HG03565 (cell line): ENCODE measurements at regions not wholly inside any gene's neighbourhood (a gene's known extent, or its start where the extent isn't known, plus 50 kb on each side); places are given as distances from the start of the nearest gene placed in this dataset.

Experiments
- ATAC-seq: cut with Tn5 transposase; IDR thresholded peaks from one replicate; pipeline ENCODE4 v1.9.1; 2021; ENCODE audit warnings: mild to moderate bottlenecking, moderate library complexity; ENCODE audit not compliant: unreplicated experiment

DNA sequence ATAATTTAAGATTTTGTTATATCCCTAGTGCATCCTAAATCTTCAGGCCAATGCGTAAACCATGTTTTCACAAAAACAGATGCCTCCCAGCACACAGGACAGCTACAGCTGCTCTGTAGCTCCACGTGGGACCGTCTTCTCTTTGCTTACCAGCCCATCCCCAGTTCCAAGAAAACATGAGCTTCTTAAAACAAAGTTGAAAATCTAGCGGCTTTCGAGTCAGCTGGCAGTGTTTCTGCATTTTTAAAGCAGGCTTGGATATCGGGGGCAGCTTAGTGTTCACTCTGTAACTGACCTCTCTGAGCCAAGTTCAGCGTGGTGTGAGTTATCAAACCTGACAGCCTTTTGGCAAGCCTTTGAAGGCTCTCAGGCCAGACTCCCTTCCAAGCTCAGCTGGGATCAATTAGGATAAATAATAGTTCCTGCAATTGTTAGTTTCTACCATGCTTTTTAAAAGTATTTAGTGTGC is 881.5 kb downstream of the LTN1 start:
- no peak for ATAC-seq

- ATAC-seq = no peak
Observed at GRCh38 chr21:28110716-28111115, 882.0 kb downstream of the LTN1 start.

DNA sequence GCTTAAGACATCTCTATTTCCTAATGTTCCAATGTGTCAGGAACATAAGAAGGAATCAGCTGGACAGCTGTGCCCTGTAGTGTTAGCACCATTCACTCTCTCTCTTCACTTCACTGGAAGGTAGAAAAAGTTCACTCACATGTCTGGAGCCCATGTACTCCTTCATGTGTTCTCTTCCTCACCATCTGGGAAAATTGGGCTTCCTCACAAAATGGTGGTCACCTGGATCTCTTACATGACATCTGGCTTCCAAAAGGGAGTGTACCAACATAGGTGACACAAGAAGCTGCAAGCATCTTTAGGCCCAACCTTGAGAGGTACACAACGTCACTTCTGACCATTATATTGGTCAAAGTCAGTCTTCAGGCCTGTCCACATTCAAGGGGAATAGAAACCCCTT is 882.6 kb downstream of the LTN1 start:
- no peak for ATAC-seq

- no peak for ATAC-seq
Observed at GRCh38 chr21:28106370-28106890, 886.2 kb downstream of the LTN1 start.

GRCh38 chr21:28104346-28104745 is 888.3 kb downstream of the LTN1 start:
- no peak for ATAC-seq

GRCh38 chr21:28100366-28100765 is 892.3 kb downstream of the LTN1 start:
- ATAC-seq = no peak

- no peak for ATAC-seq
Observed at GRCh38 chr21:28099001-28099705, 893.5 kb downstream of the LTN1 start.

GRCh38 chr21:28091466-28091865 is 901.2 kb downstream of the LTN1 start:
- ATAC-seq = no peak

DNA sequence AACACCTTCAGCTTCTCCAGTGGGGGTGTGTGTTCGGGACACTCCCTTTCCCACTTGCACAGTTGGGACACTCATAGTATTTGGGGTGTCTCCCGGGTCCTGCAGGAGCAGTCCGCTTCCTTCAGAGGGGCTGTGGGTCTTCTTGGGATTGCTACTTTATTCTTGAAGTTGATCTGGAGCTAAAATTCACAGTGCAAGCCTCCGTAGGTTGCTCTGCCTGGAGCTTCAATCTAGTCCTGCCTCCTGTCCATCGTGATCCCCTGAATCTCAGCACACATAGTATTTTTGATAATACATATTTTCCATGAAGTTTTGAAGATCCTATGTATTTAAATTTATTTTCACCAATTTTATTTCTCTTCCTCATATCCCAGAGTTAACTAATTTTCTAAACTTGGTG is 902.1 kb downstream of the LTN1 start:
- ATAC-seq = no peak

- no peak for ATAC-seq
Observed at GRCh38 chr21:28089599-28090441, 902.9 kb downstream of the LTN1 start.

GRCh38 chr21:28086861-28087581 is 905.7 kb downstream of the LTN1 start:
- ATAC-seq = no peak

- ATAC-seq = no peak
Observed at GRCh38 chr21:28084951-28085350, 907.7 kb downstream of the LTN1 start.

DNA sequence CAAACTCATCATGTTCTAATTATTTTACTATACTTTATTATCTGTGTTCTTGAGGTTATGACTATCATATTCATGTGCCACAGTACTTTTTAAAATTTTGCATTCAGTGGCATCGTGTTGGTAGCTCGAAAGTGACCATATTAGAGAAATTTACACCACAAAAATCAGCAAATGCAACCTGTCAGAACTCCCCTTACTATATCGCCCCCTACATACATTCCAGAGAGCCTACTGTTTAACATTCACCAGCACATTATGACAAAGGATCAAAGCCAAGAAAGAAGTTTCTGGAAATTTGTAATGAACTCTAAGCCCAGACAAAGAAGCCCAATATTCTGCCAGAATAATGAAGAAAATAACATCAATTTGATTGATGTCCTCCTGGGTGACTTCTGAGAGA is 909.3 kb downstream of the LTN1 start:
- no peak for ATAC-seq

DNA sequence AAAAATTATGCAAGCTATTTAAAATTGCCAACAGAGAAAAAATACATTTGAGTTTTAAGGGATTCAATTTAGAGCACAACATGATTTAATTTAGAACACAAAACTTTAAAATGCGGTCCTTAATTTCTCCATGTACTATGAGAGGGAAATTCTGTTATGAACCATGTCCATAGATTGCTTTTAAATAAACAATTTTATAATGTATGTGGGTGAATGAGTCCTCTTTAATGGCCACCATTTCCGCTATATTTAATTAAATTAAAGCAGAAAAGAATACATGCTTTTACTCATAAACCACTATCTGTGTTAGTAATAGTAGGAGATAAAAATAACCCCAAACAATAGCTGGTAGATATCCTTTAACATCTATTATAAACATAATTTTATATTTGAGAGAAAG is 914.6 kb downstream of the LTN1 start:
- no peak for ATAC-seq

DNA sequence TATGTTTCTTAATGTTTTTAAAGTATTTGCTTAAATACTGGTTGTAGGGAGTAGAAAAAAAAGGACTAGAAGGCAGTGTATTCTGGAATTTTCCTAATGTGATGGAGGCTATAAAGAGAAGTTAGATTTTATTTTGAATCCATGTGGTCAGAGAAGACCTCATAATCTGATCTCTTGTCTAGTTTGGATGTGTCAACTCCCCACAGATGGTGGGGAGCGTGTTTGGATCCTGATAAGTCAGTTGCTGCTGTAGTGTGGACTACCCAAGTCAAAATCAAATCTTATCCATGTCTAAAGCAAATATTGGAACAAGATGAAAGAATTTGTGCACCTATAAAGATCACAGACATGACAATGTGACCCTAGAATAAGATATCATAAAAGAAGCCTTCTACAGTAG is 918.0 kb downstream of the LTN1 start:
- no peak for ATAC-seq

GRCh38 chr21:28072601-28073000 is 920.1 kb downstream of the LTN1 start:
- ATAC-seq = no peak

DNA sequence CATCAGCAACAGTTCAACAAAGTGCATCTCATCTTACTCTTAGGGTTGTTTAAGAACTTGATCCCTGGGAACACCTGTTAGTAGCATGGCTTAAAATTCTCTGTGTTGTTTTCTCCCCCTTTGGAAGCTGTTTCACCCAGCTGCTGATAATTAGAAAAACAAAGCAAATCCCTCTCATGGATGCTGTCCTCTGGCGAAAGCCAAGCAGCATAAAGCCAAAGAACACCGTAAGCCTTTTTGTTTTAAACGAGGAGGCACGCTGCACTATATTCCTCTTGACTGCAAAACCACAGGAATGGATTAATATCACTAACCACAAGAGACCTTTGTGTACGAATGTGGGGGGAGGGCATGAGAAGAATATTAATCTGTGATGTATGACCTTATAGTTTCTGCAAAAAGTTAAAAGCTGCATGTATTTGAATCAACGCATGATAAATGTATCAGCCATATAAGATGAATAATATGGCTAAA is 923.2 kb downstream of the LTN1 start:
- ATAC-seq = no peak

- ATAC-seq = no peak
Observed at GRCh38 chr21:28068455-28069358, 924.0 kb downstream of the LTN1 start.

DNA sequence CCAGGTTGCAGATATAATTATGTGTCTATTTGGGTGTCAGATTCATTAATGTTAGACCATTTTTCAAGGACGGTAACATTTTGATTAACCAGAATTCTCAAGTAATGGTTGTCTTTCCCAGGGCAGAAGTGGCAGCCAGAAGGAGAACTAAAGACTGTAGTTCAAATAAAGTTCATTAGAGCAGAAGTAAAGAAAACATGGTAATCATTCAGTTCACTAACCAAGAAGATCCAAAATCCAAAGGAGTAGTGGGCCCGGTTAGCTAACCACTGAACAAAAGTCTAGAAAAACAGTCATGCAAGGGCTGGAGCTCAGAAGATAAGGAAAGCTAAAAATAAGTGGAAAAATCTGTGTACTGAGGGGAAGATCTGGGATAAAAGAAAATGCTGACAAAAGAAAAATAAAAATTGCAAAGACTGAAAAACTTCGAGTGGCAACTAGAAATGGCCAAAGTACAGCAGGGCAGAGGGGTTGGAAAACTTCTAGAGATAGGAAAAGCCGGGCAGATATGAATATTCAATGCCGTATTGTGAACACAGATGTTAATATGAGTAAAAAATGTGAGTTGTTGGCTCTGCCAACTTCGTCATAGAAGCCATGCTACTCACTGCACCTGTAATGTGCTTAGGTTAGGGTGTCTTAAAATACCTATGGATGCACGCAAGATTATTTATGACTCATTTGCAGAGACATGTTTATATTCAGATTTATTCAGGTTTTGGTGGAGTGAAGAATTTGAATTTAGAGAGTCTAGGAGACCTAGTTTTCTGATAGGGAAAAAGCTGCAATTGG is 925.9 kb downstream of the LTN1 start:
- no peak for ATAC-seq
